Activated T-cell treated with anti-CD3 and anti-CD28 coated beads, Interleukin-2, amount 50 U/mL, for 1 hour (primary cell): ENCODE measurements at regions not wholly inside any gene's neighbourhood (a gene's known extent, or its start where the extent isn't known, plus 50 kb on each side); places are given as distances from the start of the nearest gene placed in this dataset.

Experiments
- DNase-seq: peaks from one replicate; pipeline ENCODE4 v3.0.0-alpha.2; 2020

- no peak for DNase-seq
Measured at GRCh38 chr4:18930487-18930886, 908.9 kb upstream of the LCORL start.

DNA sequence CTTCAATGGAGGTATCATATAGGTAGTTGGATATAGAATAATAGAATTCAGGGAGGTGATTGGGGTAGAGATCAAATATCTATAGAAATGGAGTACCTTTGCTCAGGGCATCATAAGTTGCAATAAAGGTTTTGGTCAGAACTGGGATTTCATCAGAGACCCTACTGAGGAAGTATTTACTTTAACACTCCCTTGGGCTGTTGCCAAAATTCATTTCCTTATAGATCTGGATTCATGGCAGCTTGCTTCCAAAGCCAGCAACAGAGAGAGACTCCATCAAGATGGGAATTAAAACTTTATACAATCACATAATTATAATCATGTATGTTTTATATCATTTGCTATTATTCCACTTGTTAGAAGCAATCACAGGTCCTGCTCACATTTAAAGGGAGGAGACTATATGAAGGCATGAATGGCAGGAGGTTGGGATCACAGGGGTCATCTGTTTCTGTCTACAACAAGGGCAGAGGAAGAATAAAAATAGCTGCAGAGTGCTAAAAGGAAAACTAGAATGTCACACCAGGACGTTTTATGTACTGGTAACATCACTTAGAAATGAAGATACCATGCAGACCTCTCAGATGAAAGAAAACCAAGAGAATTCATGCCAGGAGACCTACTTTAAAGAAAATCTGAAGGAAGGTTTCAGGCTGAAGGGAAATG, 902.1 kb upstream of the LCORL start:
- no peak for DNase-seq

DNA sequence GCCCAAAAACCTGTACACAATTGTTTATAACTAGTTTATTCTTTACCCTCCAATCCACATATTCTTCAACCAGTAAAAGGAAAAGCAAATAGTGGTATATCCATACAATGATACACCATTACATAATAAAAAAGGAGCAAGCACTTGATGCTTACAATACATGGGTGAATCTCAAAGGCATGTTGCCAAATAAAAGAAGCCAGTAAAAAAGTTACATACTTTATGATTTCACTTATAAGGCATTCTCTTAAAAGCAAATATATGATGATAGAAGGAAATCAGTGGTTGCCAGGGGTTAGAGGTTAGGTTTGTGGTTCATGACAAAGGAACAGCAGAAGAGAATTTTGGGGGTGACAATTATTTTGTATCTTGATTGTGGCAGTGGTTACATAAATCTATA, 896.1 kb upstream of the LCORL start:
- DNase-seq: no peak

- DNase-seq: no peak
Measured at GRCh38 chr4:18914182-18914581, 892.6 kb upstream of the LCORL start.

GRCh38 chr4:18894928-18895327, 873.4 kb upstream of the LCORL start:
- no peak for DNase-seq

DNA sequence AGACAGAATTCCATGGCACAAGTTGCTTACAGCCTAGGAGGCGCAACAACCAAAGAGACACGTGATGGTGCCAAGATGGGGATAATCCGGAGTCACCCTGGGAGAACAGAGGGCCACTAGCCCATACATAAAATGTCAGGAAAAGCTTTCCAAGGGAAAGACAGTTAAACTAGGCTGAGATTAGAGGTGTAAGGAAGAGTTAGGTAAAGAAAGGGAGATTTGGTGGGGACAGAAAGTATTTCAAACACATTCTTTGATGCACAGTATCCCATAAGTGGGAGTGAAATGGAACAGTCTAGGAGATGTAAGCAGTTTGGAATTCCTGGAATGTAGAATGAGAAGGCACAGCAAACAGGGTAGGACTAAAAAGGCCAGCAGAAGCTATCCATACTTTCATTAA, 860.9 kb upstream of the LCORL start:
- no peak for DNase-seq

GRCh38 chr4:18881556-18881955, 860.0 kb upstream of the LCORL start:
- DNase-seq: no peak

- DNase-seq: no peak
Measured at GRCh38 chr4:18880871-18881270, 859.3 kb upstream of the LCORL start.

- no peak for DNase-seq
Measured at GRCh38 chr4:18878561-18878960, 857.0 kb upstream of the LCORL start.

GRCh38 chr4:18869166-18869565, 847.6 kb upstream of the LCORL start:
- DNase-seq: no peak

GRCh38 chr4:18860836-18861530, 839.4 kb upstream of the LCORL start:
- no peak for DNase-seq

DNA sequence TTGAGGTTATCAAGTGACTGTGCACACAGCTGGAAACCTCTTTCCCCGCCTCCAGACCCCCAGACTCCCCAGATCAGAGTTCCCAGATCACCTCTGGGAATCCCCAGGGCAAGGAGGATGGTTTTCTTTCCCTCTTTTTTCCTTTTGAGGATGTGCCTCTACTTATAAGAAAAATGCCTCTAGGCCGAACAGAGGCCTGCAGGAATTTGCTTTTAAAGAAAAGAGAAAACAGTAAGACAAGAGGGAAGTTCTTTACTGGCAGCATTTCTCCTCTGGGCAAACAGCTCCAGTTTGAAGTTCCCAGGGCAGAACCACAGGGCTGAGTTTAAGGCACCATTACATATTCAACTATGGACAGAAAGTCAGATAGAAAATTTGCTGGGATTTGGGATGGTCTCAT, 837.9 kb upstream of the LCORL start:
- DNase-seq: no peak

DNA sequence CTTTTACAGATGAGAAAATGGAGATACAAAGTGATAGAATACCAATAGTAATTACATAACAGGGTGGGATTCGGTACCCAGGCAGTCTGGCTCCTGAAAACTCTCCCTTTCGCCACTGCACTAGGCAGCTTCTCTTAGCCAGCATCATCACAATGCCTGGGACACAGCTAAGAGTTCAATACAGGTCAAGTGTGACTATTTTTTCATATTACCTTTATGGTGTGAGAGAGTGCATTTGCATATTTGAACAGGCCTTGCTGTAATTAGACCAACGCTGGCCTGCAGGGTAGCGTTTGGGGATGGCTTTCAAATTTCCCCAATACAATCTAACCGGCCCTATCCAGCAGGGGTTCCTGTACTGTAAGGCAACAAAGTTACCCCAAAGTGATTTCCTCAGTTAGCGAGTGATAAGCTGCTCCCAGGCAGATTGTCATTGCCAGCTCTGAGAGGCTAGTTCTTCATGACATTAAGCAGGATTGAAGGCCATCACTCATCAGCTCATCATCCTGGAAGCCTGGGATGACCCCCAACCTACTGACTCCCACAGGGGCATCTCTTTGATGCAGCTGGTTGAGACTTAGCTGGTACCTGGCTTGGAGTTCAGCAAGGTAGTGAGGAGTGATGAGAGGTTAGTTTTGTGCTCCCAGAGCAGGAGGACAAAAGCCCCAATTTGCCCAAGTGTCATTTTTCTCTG, 836.8 kb upstream of the LCORL start:
- no peak for DNase-seq

- no peak for DNase-seq
Measured at GRCh38 chr4:18850867-18851266, 829.3 kb upstream of the LCORL start.

- no peak for DNase-seq
Measured at GRCh38 chr4:18847249-18847890, 825.8 kb upstream of the LCORL start.

DNA sequence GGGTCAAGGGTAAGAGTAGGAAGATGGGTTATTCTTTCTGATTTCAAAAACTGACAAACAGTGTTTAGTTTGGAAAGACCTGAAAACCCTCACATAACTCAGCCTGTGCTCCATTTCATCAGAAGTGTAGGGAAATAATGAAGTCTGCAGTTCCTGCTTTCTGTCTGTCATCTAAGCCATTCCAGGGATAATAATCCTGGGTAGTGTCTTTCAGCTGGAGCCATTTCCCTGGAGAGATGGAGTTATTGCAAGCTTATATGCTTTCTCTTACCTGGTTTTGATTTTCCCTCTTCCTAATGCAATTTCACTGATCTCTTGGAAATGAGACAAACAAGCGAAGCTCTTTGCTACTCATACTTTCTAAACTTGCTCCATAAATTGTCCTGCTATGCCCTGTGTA, 824.8 kb upstream of the LCORL start:
- no peak for DNase-seq

DNA sequence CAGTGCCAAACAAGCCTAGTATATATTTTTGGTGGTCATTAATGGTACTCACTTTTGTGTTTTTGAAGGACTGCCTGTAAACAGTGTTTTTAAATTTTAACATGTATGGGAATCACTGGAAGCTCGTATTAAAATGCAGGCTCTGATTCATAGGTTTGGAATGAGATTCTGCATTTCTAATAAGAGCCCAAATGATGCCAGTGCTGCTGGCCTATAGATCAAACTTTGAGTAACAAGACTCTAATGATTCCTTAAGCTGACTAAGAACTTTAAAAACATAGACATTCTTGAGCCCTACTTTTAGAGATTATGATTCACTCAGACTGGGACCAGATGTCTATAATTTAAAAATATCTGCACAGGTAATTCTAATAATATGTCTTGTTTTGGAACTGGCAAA, 823.2 kb upstream of the LCORL start:
- no peak for DNase-seq

- no peak for DNase-seq
Measured at GRCh38 chr4:18842431-18842830, 820.9 kb upstream of the LCORL start.

GRCh38 chr4:18840481-18840880, 818.9 kb upstream of the LCORL start:
- DNase-seq: no peak

- DNase-seq: no peak
Measured at GRCh38 chr4:18816228-18816895, 794.8 kb upstream of the LCORL start.

GRCh38 chr4:18815779-18816173, 794.2 kb upstream of the LCORL start:
- no peak for DNase-seq

DNA sequence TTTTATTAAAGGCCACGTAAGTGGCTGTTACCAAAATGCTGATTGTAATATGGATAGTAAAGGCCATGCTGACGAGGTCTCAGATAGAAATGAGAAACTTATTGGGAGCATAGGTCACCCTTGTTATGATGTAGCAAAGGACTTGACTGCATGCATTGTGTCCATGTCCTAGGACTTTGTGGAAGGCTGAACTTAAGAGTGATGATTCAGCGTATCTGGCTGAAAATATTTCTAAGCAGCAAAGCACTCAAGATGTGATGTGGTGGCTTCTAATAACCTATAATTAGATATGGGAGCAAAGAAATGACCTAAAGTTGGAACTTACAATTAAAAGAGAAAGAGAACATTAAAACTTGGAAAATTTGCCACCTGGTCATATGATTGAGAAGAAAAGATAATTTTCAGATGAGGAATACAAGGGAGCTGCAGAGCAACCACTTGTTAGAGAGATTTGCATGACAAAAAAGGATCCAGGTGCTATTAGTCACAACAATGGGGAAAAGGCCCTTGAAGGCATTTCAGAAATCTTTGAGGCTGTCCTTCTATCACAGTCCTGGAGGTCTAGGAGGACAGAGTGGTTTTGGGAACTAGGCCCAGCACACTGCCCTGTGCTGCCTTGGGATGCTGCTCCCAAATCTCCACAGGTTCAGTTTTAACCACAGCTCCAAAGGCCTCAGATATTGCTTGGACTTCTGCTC, 793.7 kb upstream of the LCORL start:
- no peak for DNase-seq

GRCh38 chr4:18813771-18814170, 792.2 kb upstream of the LCORL start:
- no peak for DNase-seq
